B cell (primary cell): ENCODE measurements at regions not wholly inside any gene's neighbourhood (a gene's known extent, or its start where the extent isn't known, plus 50 kb on each side); places are given as distances from the start of the nearest gene placed in this dataset.

ENCODE experiments used
- CTCF ChIP-seq: fragments of 200-600 bp; IDR thresholded peaks from one replicate; pipeline ENCODE4 v1.8.0; 2022; ENCODE audit warnings: antibody characterized with exemption, mild to moderate bottlenecking
- EZH2 ChIP-seq: IDR thresholded peaks from 2 replicates; pipeline ENCODE4 v1.6.1; 2012; ENCODE audit warnings: borderline replicate concordance, low read depth, mild to moderate bottlenecking, moderate library complexity, low read length; ENCODE audit not compliant: insufficient read depth, poor library complexity, severe bottlenecking

GRCh38 chr2:392181-392925, 104.5 kb upstream of the ALKAL2 start:
- TF ChIP-seq CTCF (no peak), EZH2 (no peak)
